ENCODE measurements at regions not wholly inside any gene's neighbourhood (a gene's known extent, or its start where the extent isn't known, plus 50 kb on each side); places are given as distances from the start of the nearest gene placed in this dataset.
A peak's percentile ranks its signal among the peaks of the same experiment; 100 is the strongest.

GRCh38 chr5:60206234-60206633 is 312.7 kb upstream of the PDE4D start:
- H3K27ac ChIP-seq, result no peak overlapping the region
- no peaks in the 10 kb centered on the region for H3K36me3 ChIP-seq
- no peak for DNase-seq (ENCODE audit: extremely low spot score in 2 of 2)
- no peaks in the 10 kb centered on the region for H3K27me3 ChIP-seq
- H3K4me3 ChIP-seq, result no peak overlapping the region
- H3K4me1 ChIP-seq, result no peaks in the 10 kb centered on the region
- TF ChIP-seq POLR2AphosphoS5 (IDR thresholded peaks at IDR 0.05; ENCODE audit: insufficient read depth in 1 of 2, low read depth in 1 of 2) (no peak), CTCF (IDR thresholded peaks at IDR 0.05) (no peak), POLR2A (IDR thresholded peaks at IDR 0.05) (no peak)
- no peaks in the 10 kb centered on the region for H3K9me3 ChIP-seq
- intact Hi-C loops (cut with DNase I), result no loop called here

DNA sequence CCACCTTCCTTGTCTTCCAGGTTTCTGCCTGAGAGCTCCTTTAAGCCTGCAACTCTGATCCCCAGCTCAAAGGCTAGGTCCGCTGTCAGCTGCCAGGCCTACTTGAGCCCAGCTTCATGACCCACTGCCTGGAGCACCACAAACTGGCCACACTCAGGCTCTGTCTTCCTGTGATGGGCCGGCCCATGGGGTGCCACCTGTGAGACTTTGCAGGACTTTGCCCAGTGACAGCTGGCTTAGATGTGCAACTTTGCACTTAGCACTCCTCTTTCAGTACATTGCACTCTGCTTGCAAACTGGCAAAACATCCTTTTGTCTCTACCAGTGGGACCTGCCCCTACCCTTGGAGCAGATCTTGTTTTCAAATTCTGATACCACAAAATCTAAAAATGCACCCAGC is 311.5 kb upstream of the PDE4D start:
- H3K36me3 ChIP-seq, result no peaks in the 10 kb centered on the region
- intact Hi-C loops (cut with DNase I), result no loop called here
- no peak overlapping the region for H3K27ac ChIP-seq
- TF ChIP-seq CTCF (IDR thresholded peaks at IDR 0.05) (no peak), POLR2AphosphoS5 (IDR thresholded peaks at IDR 0.05; ENCODE audit: insufficient read depth in 1 of 2, low read depth in 1 of 2) (no peak), POLR2A (IDR thresholded peaks at IDR 0.05) (no peak)
- H3K9me3 ChIP-seq, result no peaks in the 10 kb centered on the region
- no peak overlapping the region for H3K4me3 ChIP-seq
- no peaks in the 10 kb centered on the region for H3K4me1 ChIP-seq
- no peaks in the 10 kb centered on the region for H3K27me3 ChIP-seq
- no peak for DNase-seq (ENCODE audit: extremely low spot score in 2 of 2)

DNA sequence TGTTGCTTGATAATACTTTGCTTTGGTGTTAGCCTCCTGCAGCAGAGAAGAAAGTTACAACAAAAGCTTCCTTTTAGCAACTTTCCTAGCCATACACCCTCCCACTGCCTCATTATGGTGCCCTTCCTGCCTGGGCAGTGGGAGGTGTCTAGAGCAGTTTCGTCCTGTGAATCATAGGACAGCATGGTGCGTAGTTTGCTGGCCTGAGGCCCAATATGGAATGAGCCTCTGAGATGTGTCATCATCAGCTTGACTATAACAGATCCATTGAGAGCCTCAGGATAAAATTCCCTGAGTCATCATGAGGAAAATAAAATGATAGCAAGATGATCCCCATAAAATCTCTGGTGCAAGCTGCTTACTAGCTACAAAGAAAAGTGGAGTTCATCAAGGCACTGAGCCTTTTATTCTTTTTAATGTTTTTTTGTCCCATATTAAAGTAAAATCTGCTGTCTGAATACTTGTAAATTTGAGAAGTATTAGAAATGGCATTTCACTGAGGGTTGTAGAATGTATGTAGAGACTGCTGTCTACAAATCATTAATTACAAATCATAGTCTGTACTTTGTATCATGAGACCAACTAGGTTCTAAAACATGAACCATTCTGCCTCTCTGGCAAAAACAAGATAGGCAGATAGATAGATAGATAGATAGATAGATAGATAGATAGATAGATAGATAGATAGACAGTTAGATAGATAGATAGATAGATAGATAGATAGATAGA is 303.0 kb upstream of the PDE4D start:
- TF ChIP-seq CTCF (IDR thresholded peaks at IDR 0.05) (no peak), POLR2AphosphoS5 (IDR thresholded peaks at IDR 0.05; ENCODE audit: insufficient read depth in 1 of 2, low read depth in 1 of 2) (peak in 1 of 2 donors; percentile 14)
- intact Hi-C loops (cut with DNase I), result no loop called here
- H3K4me3 ChIP-seq, result no peak overlapping the region
- no peaks in the 10 kb centered on the region for H3K9me3 ChIP-seq
- no peaks in the 10 kb centered on the region for H3K4me1 ChIP-seq
- H3K27ac ChIP-seq, result no peak overlapping the region
- H3K36me3 ChIP-seq, result no peaks in the 10 kb centered on the region
- no peaks in the 10 kb centered on the region for H3K27me3 ChIP-seq
- DNase-seq (ENCODE audit: extremely low spot score in 2 of 2), result no peak

DNA sequence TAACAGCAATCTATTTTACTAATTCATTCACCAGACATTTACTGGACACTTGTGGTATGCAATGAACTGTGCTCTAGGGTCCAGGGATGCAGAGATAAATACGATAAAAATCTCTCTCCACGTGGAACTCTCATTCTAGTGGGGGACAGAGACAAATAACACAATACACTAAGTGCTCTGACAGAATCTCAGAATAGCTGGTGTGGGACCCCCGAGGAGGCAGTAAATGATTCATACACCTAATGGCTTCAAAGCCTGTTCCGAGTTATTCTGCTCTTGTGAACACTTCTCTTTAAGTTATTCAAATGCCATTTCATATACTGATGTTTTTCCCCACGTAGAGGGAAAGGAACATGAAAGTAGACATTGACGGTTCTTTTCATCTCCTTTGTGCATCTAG is 302.0 kb upstream of the PDE4D start:
- Histone ChIP-seq H3K4me1 (no peaks in the 10 kb centered on the region), H3K9me3 (no peaks in the 10 kb centered on the region), H3K36me3 (no peaks in the 10 kb centered on the region), H3K27me3 (no peaks in the 10 kb centered on the region), H3K27ac (no peak overlapping the region), H3K4me3 (no peak overlapping the region)
- TF ChIP-seq POLR2A (IDR thresholded peaks at IDR 0.05) (no peak), CTCF (IDR thresholded peaks at IDR 0.05) (no peak), POLR2AphosphoS5 (IDR thresholded peaks at IDR 0.05; ENCODE audit: insufficient read depth in 1 of 2, low read depth in 1 of 2) (no peak)
- no peak for DNase-seq (ENCODE audit: extremely low spot score in 2 of 2)
- intact Hi-C loops (cut with DNase I), result no loop called here

DNA sequence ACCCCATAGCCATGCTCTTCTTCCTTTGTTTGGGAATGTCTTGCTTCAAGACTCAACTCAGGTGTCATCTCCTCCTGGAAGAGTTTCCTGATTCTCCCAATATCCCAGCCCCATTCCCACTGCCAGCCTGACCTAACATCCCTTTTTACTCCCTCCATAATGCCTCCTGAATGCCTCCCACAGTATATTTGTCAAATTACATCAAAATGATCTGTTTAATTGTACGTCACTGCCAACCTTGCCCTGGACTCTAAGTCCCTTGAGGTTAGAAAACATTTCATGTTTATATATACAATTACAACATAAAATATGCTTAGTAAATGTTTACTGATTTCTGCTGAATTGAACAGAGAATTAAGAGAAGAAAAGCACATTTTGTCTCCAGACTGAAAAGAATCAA is 301.6 kb upstream of the PDE4D start:
- intact Hi-C loops (cut with DNase I), result no loop called here
- no peak overlapping the region for H3K27ac ChIP-seq
- no peaks in the 10 kb centered on the region for H3K9me3 ChIP-seq
- H3K4me3 ChIP-seq, result no peak overlapping the region
- no peak for TF ChIP-seq POLR2A (IDR thresholded peaks at IDR 0.05)
- TF ChIP-seq CTCF (IDR thresholded peaks at IDR 0.05), result no peak
- TF ChIP-seq POLR2AphosphoS5 (IDR thresholded peaks at IDR 0.05; ENCODE audit: insufficient read depth in 1 of 2, low read depth in 1 of 2), result no peak
- no peaks in the 10 kb centered on the region for H3K27me3 ChIP-seq
- no peaks in the 10 kb centered on the region for H3K36me3 ChIP-seq
- no peaks in the 10 kb centered on the region for H3K4me1 ChIP-seq
- DNase-seq (ENCODE audit: extremely low spot score in 2 of 2), result no peak
